ENCODE measurements at regions not wholly inside any gene's neighbourhood (a gene's known extent, or its start where the extent isn't known, plus 50 kb on each side); places are given as distances from the start of the nearest gene placed in this dataset.

- TF ChIP-seq POLR2A (IDR thresholded peaks at IDR 0.05) (no peak), POLR2AphosphoS5 (IDR thresholded peaks at IDR 0.05; ENCODE audit: insufficient read depth in 1 of 2, low read depth in 1 of 2) (no peak)
These were observed 279.4 kb downstream of the TMA16 start for GRCh38 chr4:163773940-163774339.

Data from vagina (tissue), 2 donors.